GM18951 (cell line): ENCODE measurements at regions not wholly inside any gene's neighbourhood (a gene's known extent, or its start where the extent isn't known, plus 50 kb on each side); places are given as distances from the start of the nearest gene placed in this dataset.

ENCODE experiments used
- POLR2A ChIP-seq: IDR thresholded peaks from 4 replicates; pipeline ENCODE4 v1.6.1; 2011; ENCODE audit warnings: mild to moderate bottlenecking; ENCODE audit not compliant: insufficient read length, insufficient read depth; ENCODE audit errors: extremely low read depth
- in situ Hi-C: fragments of 300-500 bp; cut with MboI; formaldehyde crosslinking; loops from one replicate; pipeline ENCODE4 v1.12.0; 2022; ENCODE audit warnings: low sequenced_read_pairs, mixed read lengths, inconsistent platforms; ENCODE audit not compliant: unreplicated experiment

GRCh38 chr1:219480011-219480410 is 132.9 kb downstream of the ZC3H11B start:
- in situ Hi-C loops = no loop called here

GRCh38 chr1:219478811-219479210 is 134.1 kb downstream of the ZC3H11B start:
- TF ChIP-seq POLR2A = no peak
- in situ Hi-C loops = no loop called here

More at GRCh38 chr1:219480011-219480410, 132.9 kb downstream of the ZC3H11B start:
- no peak for TF ChIP-seq POLR2A

GRCh38 chr1:219477861-219478260 is 135.0 kb downstream of the ZC3H11B start:
- in situ Hi-C loops = no loop called here
- no peak for TF ChIP-seq POLR2A

GRCh38 chr1:219476716-219477115 is 136.2 kb downstream of the ZC3H11B start:
- TF ChIP-seq POLR2A = no peak
- in situ Hi-C loops = no loop called here

GRCh38 chr1:219476116-219476515 is 136.8 kb downstream of the ZC3H11B start:
- in situ Hi-C loops = no loop called here
- no peak for TF ChIP-seq POLR2A

GRCh38 chr1:219472596-219472995 is 140.3 kb downstream of the ZC3H11B start:
- in situ Hi-C loops = no loop called here
- no peak for TF ChIP-seq POLR2A

GRCh38 chr1:219467524-219467923 is 145.4 kb downstream of the ZC3H11B start:
- in situ Hi-C loops = no loop called here
- TF ChIP-seq POLR2A = no peak

GRCh38 chr1:219466766-219467165 is 146.1 kb downstream of the ZC3H11B start:
- in situ Hi-C loops = no loop called here
- TF ChIP-seq POLR2A = no peak

- in situ Hi-C loops = no loop called here
- no peak for TF ChIP-seq POLR2A
Measured at GRCh38 chr1:219465212-219466093, 147.5 kb downstream of the ZC3H11B start.

- TF ChIP-seq POLR2A = no peak
- in situ Hi-C loops = no loop called here
Measured at GRCh38 chr1:219463636-219464035, 149.3 kb downstream of the ZC3H11B start.

GRCh38 chr1:219461981-219462400 is 150.9 kb downstream of the ZC3H11B start:
- no peak for TF ChIP-seq POLR2A
- in situ Hi-C loops = no loop called here

- TF ChIP-seq POLR2A = no peak
- in situ Hi-C loops = no loop called here
Measured at GRCh38 chr1:219460896-219461815, 151.7 kb downstream of the ZC3H11B start.
